ENCODE measurements at regions not wholly inside any gene's neighbourhood (a gene's known extent, or its start where the extent isn't known, plus 50 kb on each side); places are given as distances from the start of the nearest gene placed in this dataset.

- no peak for TF ChIP-seq POLR2AphosphoS5 (IDR thresholded peaks at IDR 0.05)
- no peak for TF ChIP-seq EP300 (IDR thresholded peaks at IDR 0.05)
- no peak for TF ChIP-seq CTCF (IDR thresholded peaks at IDR 0.05)
- TF ChIP-seq POLR2A (IDR thresholded peaks at IDR 0.05): no peak
- no peaks in the 10 kb centered on the region for H3K4me1 ChIP-seq
- intact Hi-C loops (cut with DNase I; ENCODE audit: low total_unique reads): no loop called here
- no peak overlapping the region for H3K27ac ChIP-seq
- H3K36me3 ChIP-seq: no peaks in the 10 kb centered on the region
- H3K9me3 ChIP-seq: no peaks in the 10 kb centered on the region
- H3K4me3 ChIP-seq: no peak overlapping the region
- no peak for DNase-seq
- H3K27me3 ChIP-seq: no peaks in the 10 kb centered on the region
These were observed 105.4 kb upstream of the PCDH7 start for GRCh38 chr4:30614771-30615170.

GRCh38 chr4:30616942-30617646 lies 103.1 kb upstream of the PCDH7 start:
- H3K4me3 ChIP-seq: no peak overlapping the region
- TF ChIP-seq CTCF (IDR thresholded peaks at IDR 0.05) (no peak), POLR2AphosphoS5 (IDR thresholded peaks at IDR 0.05) (no peak), EP300 (IDR thresholded peaks at IDR 0.05) (no peak), POLR2A (IDR thresholded peaks at IDR 0.05) (no peak)
- no peaks in the 10 kb centered on the region for H3K36me3 ChIP-seq
- H3K9me3 ChIP-seq: no peaks in the 10 kb centered on the region
- no peaks in the 10 kb centered on the region for H3K4me1 ChIP-seq
- no peak for DNase-seq
- WGBS, 5 donors: 78 to 92% (median 85%) methylated on average over 2 of the region's 2 CpGs
- intact Hi-C loops (cut with DNase I; ENCODE audit: low total_unique reads): no loop called here
- no peak overlapping the region for H3K27ac ChIP-seq
- no peaks in the 10 kb centered on the region for H3K27me3 ChIP-seq

- Histone ChIP-seq H3K4me3 (no peak overlapping the region), H3K27me3 (no peaks in the 10 kb centered on the region), H3K4me1 (no peaks in the 10 kb centered on the region), H3K36me3 (no peaks in the 10 kb centered on the region), H3K27ac (no peak overlapping the region), H3K9me3 (no peaks in the 10 kb centered on the region)
- 64 to 80% (median 69%) methylated on average over 2 of the region's 2 CpGs for WGBS, 5 donors
- no peak for DNase-seq
- TF ChIP-seq CTCF (IDR thresholded peaks at IDR 0.05) (no peak), POLR2A (IDR thresholded peaks at IDR 0.05) (no peak), POLR2AphosphoS5 (IDR thresholded peaks at IDR 0.05) (no peak), EP300 (IDR thresholded peaks at IDR 0.05) (no peak)
- intact Hi-C loops (cut with DNase I; ENCODE audit: low total_unique reads): no loop called here
These were observed 102.3 kb upstream of the PCDH7 start for GRCh38 chr4:30617836-30618235.

GRCh38 chr4:30619679-30620078 lies 100.5 kb upstream of the PCDH7 start:
- Histone ChIP-seq H3K27me3 (no peaks in the 10 kb centered on the region), H3K36me3 (no peaks in the 10 kb centered on the region), H3K4me1 (no peaks in the 10 kb centered on the region), H3K9me3 (no peaks in the 10 kb centered on the region), H3K4me3 (no peak overlapping the region), H3K27ac (no peak overlapping the region)
- TF ChIP-seq CTCF (IDR thresholded peaks at IDR 0.05) (no peak), POLR2AphosphoS5 (IDR thresholded peaks at IDR 0.05) (no peak), EP300 (IDR thresholded peaks at IDR 0.05) (no peak), POLR2A (IDR thresholded peaks at IDR 0.05) (no peak)
- DNase-seq: peak in 1 of 2 donors; percentile 15
- intact Hi-C loops (cut with DNase I; ENCODE audit: low total_unique reads): no loop called here
- 0 to 32% (median 0%) methylated on average over 1 of the region's 1 CpG for WGBS, 5 donors
